ENCODE measurements at regions not wholly inside any gene's neighbourhood (a gene's known extent, or its start where the extent isn't known, plus 50 kb on each side); places are given as distances from the start of the nearest gene placed in this dataset.

GRCh38 chr2:215772003-215772402 lies 241.3 kb downstream of the MREG start:
- TF ChIP-seq CTCF (IDR thresholded peaks at IDR 0.05) (no peak), POLR2A (IDR thresholded peaks at IDR 0.05) (no peak)
